ENCODE measurements at regions not wholly inside any gene's neighbourhood (a gene's known extent, or its start where the extent isn't known, plus 50 kb on each side); places are given as distances from the start of the nearest gene placed in this dataset.

DNA sequence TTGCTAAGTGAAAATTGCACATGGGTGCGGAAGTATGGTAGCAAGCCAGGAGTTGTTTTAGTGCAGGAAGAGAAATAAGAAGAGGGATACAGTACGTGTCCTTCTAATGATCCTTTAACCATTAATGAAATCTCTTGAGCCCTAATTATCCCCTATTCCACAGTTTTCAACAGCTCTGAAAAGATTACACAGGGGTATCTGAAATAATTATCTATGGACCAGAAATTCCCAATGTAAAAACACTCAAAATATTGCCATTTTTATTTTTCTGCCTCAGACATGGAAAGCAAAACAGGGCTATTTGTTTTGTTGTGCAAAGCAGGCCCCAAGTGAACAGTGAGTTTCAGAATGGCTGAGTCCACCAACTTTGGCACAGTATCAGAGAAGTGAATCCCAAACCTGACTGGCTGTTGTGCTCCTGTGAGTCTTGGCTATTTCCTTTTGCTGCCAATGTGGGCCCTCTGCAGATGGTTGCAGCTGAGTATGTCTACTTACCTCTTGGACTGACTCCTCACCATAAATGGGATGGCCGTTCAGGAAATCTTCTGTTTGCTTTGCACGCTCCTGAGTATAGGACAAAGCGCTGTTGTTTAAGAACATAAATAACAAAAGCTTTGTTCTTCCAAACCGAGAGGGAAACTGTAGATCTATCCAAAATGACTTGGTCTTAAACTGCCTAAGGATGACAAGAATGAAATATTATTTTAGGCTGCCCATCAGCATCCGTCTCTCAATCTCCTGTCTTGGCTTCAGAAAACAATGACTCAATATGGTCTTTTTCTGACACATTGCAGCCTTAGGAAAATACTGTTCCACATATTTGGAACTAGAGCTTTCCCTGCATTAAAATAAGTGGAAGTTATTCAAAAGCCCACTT lies 204.1 kb downstream of the DEPDC1B start:
- TF ChIP-seq EZH2phosphoT487 (IDR thresholded peaks at IDR 0.05; ENCODE audit: borderline replicate concordance) = no peak
- TF ChIP-seq, protein P1, sequence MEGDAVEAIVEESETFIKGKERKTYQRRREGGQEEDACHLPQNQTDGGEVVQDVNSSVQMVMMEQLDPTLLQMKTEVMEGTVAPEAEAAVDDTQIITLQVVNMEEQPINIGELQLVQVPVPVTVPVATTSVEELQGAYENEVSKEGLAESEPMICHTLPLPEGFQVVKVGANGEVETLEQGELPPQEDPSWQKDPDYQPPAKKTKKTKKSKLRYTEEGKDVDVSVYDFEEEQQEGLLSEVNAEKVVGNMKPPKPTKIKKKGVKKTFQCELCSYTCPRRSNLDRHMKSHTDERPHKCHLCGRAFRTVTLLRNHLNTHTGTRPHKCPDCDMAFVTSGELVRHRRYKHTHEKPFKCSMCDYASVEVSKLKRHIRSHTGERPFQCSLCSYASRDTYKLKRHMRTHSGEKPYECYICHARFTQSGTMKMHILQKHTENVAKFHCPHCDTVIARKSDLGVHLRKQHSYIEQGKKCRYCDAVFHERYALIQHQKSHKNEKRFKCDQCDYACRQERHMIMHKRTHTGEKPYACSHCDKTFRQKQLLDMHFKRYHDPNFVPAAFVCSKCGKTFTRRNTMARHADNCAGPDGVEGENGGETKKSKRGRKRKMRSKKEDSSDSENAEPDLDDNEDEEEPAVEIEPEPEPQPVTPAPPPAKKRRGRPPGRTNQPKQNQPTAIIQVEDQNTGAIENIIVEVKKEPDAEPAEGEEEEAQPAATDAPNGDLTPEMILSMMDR (conservative IDR thresholded peaks at IDR 0.05; ENCODE audit: low read length) = no peak

Data from Loucy (cell line).